ENCODE measurements at regions not wholly inside any gene's neighbourhood (a gene's known extent, or its start where the extent isn't known, plus 50 kb on each side); places are given as distances from the start of the nearest gene placed in this dataset.

DNA sequence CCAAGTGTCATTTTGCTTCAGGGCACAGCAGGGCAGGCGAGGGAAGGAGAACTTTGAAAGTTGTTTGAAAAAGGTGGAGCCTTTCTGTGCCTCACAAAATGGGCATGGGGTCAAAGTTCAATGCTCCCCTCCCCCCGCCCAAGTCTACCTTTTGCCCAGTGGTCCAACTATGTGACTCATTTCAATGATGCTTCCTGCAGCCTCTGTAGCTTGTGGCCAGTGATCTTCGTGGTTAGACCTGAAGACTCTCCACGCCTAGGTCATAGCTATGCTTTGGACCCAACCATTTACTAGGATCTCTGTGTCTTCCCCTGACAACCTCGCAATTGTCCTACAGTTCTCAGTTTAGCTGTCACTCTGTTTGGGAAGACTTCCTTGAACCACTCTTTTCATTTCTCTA lies 280.3 kb upstream of the GJB5 start:
- Histone ChIP-seq H3K9ac (ENCODE audit: low read length) (no peak overlapping the region), H2AFZ (ENCODE audit: low read depth, low read length) (no peak overlapping the region), H3K27me3 (ENCODE audit: low read depth, low read length) (no peaks in the 10 kb centered on the region), H3K9me3 (ENCODE audit: insufficient read depth, low read length) (no peaks in the 10 kb centered on the region), H3K79me2 (ENCODE audit: low read length) (no peaks in the 10 kb centered on the region), H3K4me3 (ENCODE audit: low read length) (no peak overlapping the region), H3K4me2 (ENCODE audit: low read length) (no peak overlapping the region), H3K36me3 (replicated peaks; ENCODE audit: low read depth, low read length) (no peaks in the 10 kb centered on the region), H4K20me1 (ENCODE audit: insufficient read depth, low read length) (no peaks in the 10 kb centered on the region), H3K4me1 (ENCODE audit: low read length) (no peaks in the 10 kb centered on the region), H3K27ac (ENCODE audit: low read length) (no peak overlapping the region)
- TF ChIP-seq EZH2phosphoT487 (IDR thresholded peaks at IDR 0.05; ENCODE audit: low read depth), result no peak
- TF ChIP-seq, protein P1, sequence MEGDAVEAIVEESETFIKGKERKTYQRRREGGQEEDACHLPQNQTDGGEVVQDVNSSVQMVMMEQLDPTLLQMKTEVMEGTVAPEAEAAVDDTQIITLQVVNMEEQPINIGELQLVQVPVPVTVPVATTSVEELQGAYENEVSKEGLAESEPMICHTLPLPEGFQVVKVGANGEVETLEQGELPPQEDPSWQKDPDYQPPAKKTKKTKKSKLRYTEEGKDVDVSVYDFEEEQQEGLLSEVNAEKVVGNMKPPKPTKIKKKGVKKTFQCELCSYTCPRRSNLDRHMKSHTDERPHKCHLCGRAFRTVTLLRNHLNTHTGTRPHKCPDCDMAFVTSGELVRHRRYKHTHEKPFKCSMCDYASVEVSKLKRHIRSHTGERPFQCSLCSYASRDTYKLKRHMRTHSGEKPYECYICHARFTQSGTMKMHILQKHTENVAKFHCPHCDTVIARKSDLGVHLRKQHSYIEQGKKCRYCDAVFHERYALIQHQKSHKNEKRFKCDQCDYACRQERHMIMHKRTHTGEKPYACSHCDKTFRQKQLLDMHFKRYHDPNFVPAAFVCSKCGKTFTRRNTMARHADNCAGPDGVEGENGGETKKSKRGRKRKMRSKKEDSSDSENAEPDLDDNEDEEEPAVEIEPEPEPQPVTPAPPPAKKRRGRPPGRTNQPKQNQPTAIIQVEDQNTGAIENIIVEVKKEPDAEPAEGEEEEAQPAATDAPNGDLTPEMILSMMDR (IDR thresholded peaks at IDR 0.05; ENCODE audit: low read depth, low read length), result no peak

DNA sequence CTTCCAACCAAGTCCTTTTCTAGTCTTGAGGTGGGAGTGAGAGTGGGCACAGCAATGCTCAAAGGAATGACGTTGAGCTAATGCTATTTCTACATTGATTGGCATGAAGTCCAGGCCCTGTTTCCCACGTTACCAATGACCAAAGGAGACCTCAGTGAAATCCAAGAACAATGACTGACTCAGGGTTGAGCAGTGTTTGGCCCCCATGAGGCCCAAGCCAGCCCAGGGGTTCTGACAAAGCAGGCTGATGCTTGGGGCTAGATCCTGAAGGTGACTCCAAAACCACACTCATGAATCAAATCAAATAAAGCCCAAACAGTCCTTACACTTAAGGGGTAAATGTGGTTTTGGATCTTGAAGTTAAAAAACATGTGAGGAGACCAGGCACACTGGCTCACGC lies 278.5 kb upstream of the GJB5 start:
- TF ChIP-seq, protein P1 (IDR thresholded peaks at IDR 0.05; ENCODE audit: low read depth, low read length), result no peak
- no peak for TF ChIP-seq EZH2phosphoT487 (IDR thresholded peaks at IDR 0.05; ENCODE audit: low read depth)

DNA sequence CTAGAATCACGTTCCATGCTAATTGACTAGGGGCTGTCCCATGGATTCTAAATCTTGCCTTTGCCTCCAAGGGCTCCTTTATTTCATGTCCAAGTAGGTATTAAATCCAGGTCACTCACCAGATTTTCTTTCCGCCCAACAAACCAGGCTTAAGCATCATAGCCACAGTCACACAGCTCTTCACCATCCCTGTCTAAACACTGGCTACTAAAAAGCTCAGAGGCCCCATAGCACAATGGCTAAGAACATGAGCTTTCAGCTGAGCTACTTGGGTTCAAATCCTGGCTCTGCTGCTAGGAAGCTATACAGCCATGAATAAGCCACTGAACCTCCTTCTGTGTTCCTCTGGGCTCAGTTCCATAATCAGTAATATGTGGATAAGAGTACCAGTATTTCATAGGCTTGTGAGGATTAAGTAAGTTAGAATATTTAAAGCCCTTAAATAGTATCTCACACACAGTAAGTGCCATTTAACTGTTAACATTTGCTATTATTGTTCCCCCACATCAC lies 277.2 kb upstream of the GJB5 start:
- H3K4me1 ChIP-seq (ENCODE audit: low read length), result no peaks in the 10 kb centered on the region
- no peaks in the 10 kb centered on the region for H3K79me2 ChIP-seq (ENCODE audit: low read length)
- H3K36me3 ChIP-seq (replicated peaks; ENCODE audit: low read depth, low read length), result no peaks in the 10 kb centered on the region
- no peak overlapping the region for H3K9ac ChIP-seq (ENCODE audit: low read length)
- no peaks in the 10 kb centered on the region for H3K9me3 ChIP-seq (ENCODE audit: insufficient read depth, low read length)
- H3K27ac ChIP-seq (ENCODE audit: low read length), result no peak overlapping the region
- H3K4me3 ChIP-seq (ENCODE audit: low read length), result no peak overlapping the region
- H3K27me3 ChIP-seq (ENCODE audit: low read depth, low read length), result no peaks in the 10 kb centered on the region
- H2AFZ ChIP-seq (ENCODE audit: low read depth, low read length), result no peak overlapping the region
- no peaks in the 10 kb centered on the region for H4K20me1 ChIP-seq (ENCODE audit: insufficient read depth, low read length)
- no peak overlapping the region for H3K4me2 ChIP-seq (ENCODE audit: low read length)
- TF ChIP-seq, protein P1 (IDR thresholded peaks at IDR 0.05; ENCODE audit: low read depth, low read length), result no peak
- no peak for TF ChIP-seq EZH2phosphoT487 (IDR thresholded peaks at IDR 0.05; ENCODE audit: low read depth)

More for the DNA sequence above, 278.5 kb upstream of the GJB5 start:
- Histone ChIP-seq H3K27me3 (ENCODE audit: low read depth, low read length) (no peaks in the 10 kb centered on the region), H4K20me1 (ENCODE audit: insufficient read depth, low read length) (no peaks in the 10 kb centered on the region), H3K9ac (ENCODE audit: low read length) (no peak overlapping the region), H3K36me3 (replicated peaks; ENCODE audit: low read depth, low read length) (no peaks in the 10 kb centered on the region), H3K27ac (ENCODE audit: low read length) (no peak overlapping the region), H3K4me3 (ENCODE audit: low read length) (no peak overlapping the region), H3K4me2 (ENCODE audit: low read length) (no peak overlapping the region), H2AFZ (ENCODE audit: low read depth, low read length) (no peak overlapping the region), H3K9me3 (ENCODE audit: insufficient read depth, low read length) (no peaks in the 10 kb centered on the region), H3K79me2 (ENCODE audit: low read length) (no peaks in the 10 kb centered on the region), H3K4me1 (ENCODE audit: low read length) (no peaks in the 10 kb centered on the region)

DNA sequence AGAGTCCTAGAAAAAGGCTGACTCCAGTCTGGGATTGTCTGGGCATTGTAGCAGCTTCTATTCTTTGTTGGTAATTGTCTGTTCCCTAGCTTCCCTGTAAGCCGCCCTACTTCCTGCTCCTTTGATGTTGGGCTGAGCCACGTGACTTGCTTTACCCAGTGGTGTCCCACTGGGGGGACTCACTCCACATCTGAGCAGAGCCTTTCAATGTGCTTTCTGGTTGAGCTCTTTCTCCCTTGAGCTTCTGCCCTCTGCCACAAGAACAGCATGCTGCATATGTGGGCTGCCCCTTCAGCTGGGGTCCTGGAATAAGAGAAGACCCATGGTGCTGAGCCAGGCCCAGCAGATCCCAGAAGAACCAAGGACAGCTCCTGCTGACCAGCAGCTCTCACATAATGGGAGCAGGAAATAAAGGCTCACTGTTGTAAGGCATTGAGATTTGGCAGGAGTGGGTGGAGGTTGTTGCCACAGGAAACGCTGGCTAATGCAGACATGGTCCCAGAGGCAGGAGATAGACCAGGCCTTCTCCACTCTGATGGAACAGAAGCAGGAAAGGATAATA lies 276.3 kb upstream of the GJB5 start:
- Histone ChIP-seq H3K4me2 (ENCODE audit: low read length) (no peak overlapping the region), H3K27me3 (ENCODE audit: low read depth, low read length) (no peaks in the 10 kb centered on the region), H3K4me3 (ENCODE audit: low read length) (no peak overlapping the region), H3K9ac (ENCODE audit: low read length) (no peak overlapping the region), H3K79me2 (ENCODE audit: low read length) (no peaks in the 10 kb centered on the region), H3K9me3 (ENCODE audit: insufficient read depth, low read length) (no peaks in the 10 kb centered on the region), H2AFZ (ENCODE audit: low read depth, low read length) (no peak overlapping the region), H3K4me1 (ENCODE audit: low read length) (no peaks in the 10 kb centered on the region), H3K27ac (ENCODE audit: low read length) (no peak overlapping the region), H4K20me1 (ENCODE audit: insufficient read depth, low read length) (no peaks in the 10 kb centered on the region), H3K36me3 (replicated peaks; ENCODE audit: low read depth, low read length) (no peaks in the 10 kb centered on the region)
- TF ChIP-seq, protein P1 (IDR thresholded peaks at IDR 0.05; ENCODE audit: low read depth, low read length), result no peak
- no peak for TF ChIP-seq EZH2phosphoT487 (IDR thresholded peaks at IDR 0.05; ENCODE audit: low read depth)

All from OCI-LY3 (cell line).